ENCODE measurements at regions not wholly inside any gene's neighbourhood (a gene's known extent, or its start where the extent isn't known, plus 50 kb on each side); places are given as distances from the start of the nearest gene placed in this dataset.

- H3K4me1 ChIP-seq (ENCODE audit: control insufficient read depth in 5 of 5, insufficient read depth in 5 of 5, low read length in 5 of 5): no peaks in the 10 kb centered on the region
- no peaks in the 10 kb centered on the region for H3K27me3 ChIP-seq (ENCODE audit: control insufficient read depth in 3 of 3, insufficient read depth in 3 of 3, low read length in 2 of 3)
- WGBS, 2 donors: 37 to 65% methylated on average over 5 of the region's 5 CpGs
Measured at GRCh38 chr4:104395168-104395614, 99.5 kb downstream of the CXXC4 start.

GRCh38 chr4:104394406-104395167 is 100.1 kb downstream of the CXXC4 start:
- DNase-seq (no peak), ATAC-seq (ENCODE audit: insufficient read depth, low FRiP score) (no peak)
- Histone ChIP-seq H3K9me3 (ENCODE audit: control insufficient read depth in 4 of 4, insufficient read depth in 3 of 4, low read length in 3 of 4) (no peaks in the 10 kb centered on the region), H3K9ac (ENCODE audit: insufficient read depth in 1 of 2, low read length in 2 of 2) (no peak overlapping the region), H3K4me1 (ENCODE audit: control insufficient read depth in 5 of 5, insufficient read depth in 5 of 5, low read length in 5 of 5) (no peaks in the 10 kb centered on the region), H3K36me3 (ENCODE audit: control insufficient read depth in 4 of 4, insufficient read depth in 4 of 4, low read length in 4 of 4) (no peaks in the 10 kb centered on the region), H3K4me3 (no peak overlapping the region), H3K27ac (ENCODE audit: low read depth in 1 of 2, low read length in 1 of 2) (no peak overlapping the region), H3K27me3 (ENCODE audit: control insufficient read depth in 3 of 3, insufficient read depth in 3 of 3, low read length in 2 of 3) (no peaks in the 10 kb centered on the region)
- WGBS, 2 donors: 49 to 56% methylated on average over 12 of the region's 12 CpGs
- TF ChIP-seq, protein P1, sequence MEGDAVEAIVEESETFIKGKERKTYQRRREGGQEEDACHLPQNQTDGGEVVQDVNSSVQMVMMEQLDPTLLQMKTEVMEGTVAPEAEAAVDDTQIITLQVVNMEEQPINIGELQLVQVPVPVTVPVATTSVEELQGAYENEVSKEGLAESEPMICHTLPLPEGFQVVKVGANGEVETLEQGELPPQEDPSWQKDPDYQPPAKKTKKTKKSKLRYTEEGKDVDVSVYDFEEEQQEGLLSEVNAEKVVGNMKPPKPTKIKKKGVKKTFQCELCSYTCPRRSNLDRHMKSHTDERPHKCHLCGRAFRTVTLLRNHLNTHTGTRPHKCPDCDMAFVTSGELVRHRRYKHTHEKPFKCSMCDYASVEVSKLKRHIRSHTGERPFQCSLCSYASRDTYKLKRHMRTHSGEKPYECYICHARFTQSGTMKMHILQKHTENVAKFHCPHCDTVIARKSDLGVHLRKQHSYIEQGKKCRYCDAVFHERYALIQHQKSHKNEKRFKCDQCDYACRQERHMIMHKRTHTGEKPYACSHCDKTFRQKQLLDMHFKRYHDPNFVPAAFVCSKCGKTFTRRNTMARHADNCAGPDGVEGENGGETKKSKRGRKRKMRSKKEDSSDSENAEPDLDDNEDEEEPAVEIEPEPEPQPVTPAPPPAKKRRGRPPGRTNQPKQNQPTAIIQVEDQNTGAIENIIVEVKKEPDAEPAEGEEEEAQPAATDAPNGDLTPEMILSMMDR (IDR thresholded peaks at IDR 0.05; ENCODE audit: control extremely low read depth, extremely low read depth): no peak

More at GRCh38 chr4:104395168-104395614, 99.5 kb downstream of the CXXC4 start:
- H3K9me3 ChIP-seq (ENCODE audit: control insufficient read depth in 4 of 4, insufficient read depth in 3 of 4, low read length in 3 of 4): no peaks in the 10 kb centered on the region
- H3K4me3 ChIP-seq: no peak overlapping the region
- DNase-seq (no peak), ATAC-seq (ENCODE audit: insufficient read depth, low FRiP score) (no peak)
- H3K36me3 ChIP-seq (ENCODE audit: control insufficient read depth in 4 of 4, insufficient read depth in 4 of 4, low read length in 4 of 4): no peaks in the 10 kb centered on the region
- no peak overlapping the region for H3K27ac ChIP-seq (ENCODE audit: low read depth in 1 of 2, low read length in 1 of 2)
- no peak overlapping the region for H3K9ac ChIP-seq (ENCODE audit: insufficient read depth in 1 of 2, low read length in 2 of 2)
- TF ChIP-seq, protein P1 (IDR thresholded peaks at IDR 0.05; ENCODE audit: control extremely low read depth, extremely low read depth): no peak

DNA sequence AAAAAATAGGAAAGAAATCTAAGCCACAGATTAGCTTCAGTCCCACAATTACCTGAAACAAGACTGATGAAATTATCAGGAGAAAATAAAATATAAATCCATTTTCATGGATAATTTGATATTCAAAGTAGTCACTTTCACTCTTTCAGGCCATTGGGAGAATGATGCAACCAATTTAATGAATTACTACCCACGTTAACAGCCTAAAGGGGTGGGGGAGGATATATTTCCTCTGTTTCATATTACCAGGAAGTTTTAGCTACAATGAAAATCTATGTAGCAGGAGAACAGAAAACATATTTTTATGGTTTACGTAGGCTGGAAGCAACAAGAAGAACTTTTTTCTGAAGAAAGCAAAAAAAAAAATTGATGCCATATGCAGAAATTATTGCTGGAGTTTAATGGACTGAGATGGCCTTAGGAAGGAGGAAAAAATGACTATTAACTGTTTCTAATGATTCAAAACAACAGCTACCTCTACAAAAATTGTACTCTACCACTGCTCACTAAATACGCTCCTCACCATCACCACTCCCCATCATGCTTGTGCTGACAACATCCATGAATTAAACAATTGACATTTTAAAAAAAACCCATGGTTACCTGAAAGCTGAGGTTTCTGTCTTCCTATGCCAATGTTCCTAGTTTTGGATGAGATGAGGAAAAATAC is 100.9 kb downstream of the CXXC4 start:
- Histone ChIP-seq H3K9me3 (ENCODE audit: control insufficient read depth in 4 of 4, insufficient read depth in 3 of 4, low read length in 3 of 4) (no peaks in the 10 kb centered on the region), H3K4me3 (no peak overlapping the region), H3K27me3 (ENCODE audit: control insufficient read depth in 3 of 3, insufficient read depth in 3 of 3, low read length in 2 of 3) (no peaks in the 10 kb centered on the region), H3K4me1 (ENCODE audit: control insufficient read depth in 5 of 5, insufficient read depth in 5 of 5, low read length in 5 of 5) (no peaks in the 10 kb centered on the region), H3K36me3 (ENCODE audit: control insufficient read depth in 4 of 4, insufficient read depth in 4 of 4, low read length in 4 of 4) (no peaks in the 10 kb centered on the region), H3K9ac (ENCODE audit: insufficient read depth in 1 of 2, low read length in 2 of 2) (no peak overlapping the region), H3K27ac (ENCODE audit: low read depth in 1 of 2, low read length in 1 of 2) (no peak overlapping the region)
- DNase-seq (no peak), ATAC-seq (ENCODE audit: insufficient read depth, low FRiP score) (no peak)
- TF ChIP-seq, protein P1 (IDR thresholded peaks at IDR 0.05; ENCODE audit: control extremely low read depth, extremely low read depth): no peak
- WGBS, 2 donors: 55 to 59% methylated on average over 3 of the region's 3 CpGs
